Calu3 (cell line): ENCODE measurements at regions not wholly inside any gene's neighbourhood (a gene's known extent, or its start where the extent isn't known, plus 50 kb on each side); places are given as distances from the start of the nearest gene placed in this dataset.

Experiments
- BruUV-seq: library from RNA; stranded (reverse); fragments of 400-500 nt; replicated peaks from 2 replicates; lab custom pipeline; 2021; lab: Mats Ljungman, UMichigan
- CTCF ChIA-PET: fragments of 300-600 bp; sonication (Branson Sonifier 250); formaldehyde crosslinking; loops from one replicate; lab custom pipeline; 2022; ENCODE audit warnings: antibody characterized with exemption; lab: Charles Lee
- DNase-seq: peaks from one replicate; pipeline ENCODE4 v3.0.0; 2022
- H3K27ac Mint-ChIP-seq: one replicate; pipeline ENCODE4 v1.8.0; 2022; ENCODE audit warnings: mixed read lengths; ENCODE audit not compliant: unreplicated experiment
- H3K27me3 Mint-ChIP-seq: one replicate; pipeline ENCODE4 v1.8.0; 2022; ENCODE audit warnings: mixed read lengths; ENCODE audit not compliant: unreplicated experiment
- H3K36me3 Mint-ChIP-seq: one replicate; pipeline ENCODE4 v1.8.0; 2022; ENCODE audit warnings: mild to moderate bottlenecking, moderate library complexity, mixed read lengths; ENCODE audit not compliant: insufficient read depth, unreplicated experiment
- H3K4me1 Mint-ChIP-seq: one replicate; pipeline ENCODE4 v1.8.0; 2022; ENCODE audit warnings: mild to moderate bottlenecking, low read depth, mixed read lengths; ENCODE audit not compliant: unreplicated experiment
- H3K4me3 Mint-ChIP-seq: one replicate; pipeline ENCODE4 v1.8.0; 2022; ENCODE audit warnings: mild to moderate bottlenecking, low read depth, moderate library complexity, mixed read lengths; ENCODE audit not compliant: unreplicated experiment
- H3K9me3 Mint-ChIP-seq: one replicate; pipeline ENCODE4 v1.8.0; 2022; ENCODE audit warnings: low read depth, mixed read lengths; ENCODE audit not compliant: unreplicated experiment
- intact Hi-C: fragments of 100-400 bp; cut with micrococcal nuclease; formaldehyde crosslinking; loops from one replicate; pipeline ENCODE4 v1.10.0; 2022; ENCODE audit not compliant: unreplicated experiment
- TF ChIP-seq, protein P1 (sequence below): fragments of 200-600 bp; IDR thresholded peaks from one replicate; pipeline ENCODE4 v1.8.0; 2022; ENCODE audit warnings: antibody characterized with exemption; ENCODE audit not compliant: unreplicated experiment

DNA sequence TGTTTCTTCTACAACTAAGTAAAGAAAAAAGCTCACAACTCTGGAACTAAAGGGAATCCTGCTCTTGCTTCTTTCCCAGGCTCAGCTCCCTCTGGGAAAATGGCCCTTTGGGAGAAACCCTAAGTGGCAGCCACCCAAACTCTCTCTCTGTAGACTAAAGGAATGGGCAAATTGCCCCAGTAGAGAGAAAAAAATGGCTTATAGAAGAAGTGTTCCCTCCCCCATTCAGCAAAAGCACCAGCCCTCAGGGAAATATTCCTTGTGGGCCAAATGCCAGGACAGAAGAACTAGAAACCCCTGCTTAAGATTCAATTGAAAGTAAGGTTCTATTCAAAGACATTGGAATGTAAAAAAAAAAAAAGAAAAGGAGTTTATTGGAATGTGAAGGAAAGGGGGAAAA, 603.7 kb upstream of the ALCAM start:
- Mint-ChIP-seq H3K36me3 (no peaks in the 10 kb centered on the region), H3K27me3 (no peaks in the 10 kb centered on the region), H3K4me3 (no peak overlapping the region), H3K9me3 (no peaks in the 10 kb centered on the region), H3K27ac (no peak overlapping the region), H3K4me1 (no peaks in the 10 kb centered on the region)
- intact Hi-C loops, result no loop called here
- TF ChIP-seq, protein P1, sequence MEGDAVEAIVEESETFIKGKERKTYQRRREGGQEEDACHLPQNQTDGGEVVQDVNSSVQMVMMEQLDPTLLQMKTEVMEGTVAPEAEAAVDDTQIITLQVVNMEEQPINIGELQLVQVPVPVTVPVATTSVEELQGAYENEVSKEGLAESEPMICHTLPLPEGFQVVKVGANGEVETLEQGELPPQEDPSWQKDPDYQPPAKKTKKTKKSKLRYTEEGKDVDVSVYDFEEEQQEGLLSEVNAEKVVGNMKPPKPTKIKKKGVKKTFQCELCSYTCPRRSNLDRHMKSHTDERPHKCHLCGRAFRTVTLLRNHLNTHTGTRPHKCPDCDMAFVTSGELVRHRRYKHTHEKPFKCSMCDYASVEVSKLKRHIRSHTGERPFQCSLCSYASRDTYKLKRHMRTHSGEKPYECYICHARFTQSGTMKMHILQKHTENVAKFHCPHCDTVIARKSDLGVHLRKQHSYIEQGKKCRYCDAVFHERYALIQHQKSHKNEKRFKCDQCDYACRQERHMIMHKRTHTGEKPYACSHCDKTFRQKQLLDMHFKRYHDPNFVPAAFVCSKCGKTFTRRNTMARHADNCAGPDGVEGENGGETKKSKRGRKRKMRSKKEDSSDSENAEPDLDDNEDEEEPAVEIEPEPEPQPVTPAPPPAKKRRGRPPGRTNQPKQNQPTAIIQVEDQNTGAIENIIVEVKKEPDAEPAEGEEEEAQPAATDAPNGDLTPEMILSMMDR, result no peak
- BruUV-seq, result no TSS peak
- CTCF ChIA-PET, result no interaction called here
- DNase-seq, result no peak

GRCh38 chr3:104764496-104764895, 602.2 kb upstream of the ALCAM start:
- no peaks in the 10 kb centered on the region for H3K36me3 Mint-ChIP-seq
- DNase-seq, result no peak
- CTCF ChIA-PET, result no interaction called here
- H3K27ac Mint-ChIP-seq, result no peak overlapping the region
- H3K9me3 Mint-ChIP-seq, result no peaks in the 10 kb centered on the region
- no TSS peak for BruUV-seq
- no peaks in the 10 kb centered on the region for H3K4me1 Mint-ChIP-seq
- no peaks in the 10 kb centered on the region for H3K27me3 Mint-ChIP-seq
- TF ChIP-seq, protein P1, result no peak
- no peak overlapping the region for H3K4me3 Mint-ChIP-seq
- intact Hi-C loops, result no loop called here

DNA sequence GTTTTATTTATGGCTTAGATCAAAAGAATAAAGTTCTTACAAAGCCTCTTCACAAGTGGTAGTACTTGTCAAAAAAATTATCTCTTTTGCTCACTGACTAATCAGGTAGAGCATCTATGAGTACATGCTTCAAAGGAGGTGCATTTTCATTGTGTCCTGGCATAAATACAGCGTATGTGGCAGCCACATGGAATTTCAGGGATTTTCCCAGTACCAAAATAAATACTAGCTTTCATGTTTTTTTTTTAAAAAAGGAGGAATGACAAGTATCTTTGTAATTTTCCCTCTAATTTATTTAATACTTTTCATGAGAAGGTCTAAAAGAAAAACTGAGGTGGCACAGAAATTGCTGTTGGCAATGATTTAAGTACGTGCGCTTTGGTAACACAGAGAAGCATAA, 597.8 kb upstream of the ALCAM start:
- intact Hi-C loops, result no loop called here
- no peak overlapping the region for H3K4me3 Mint-ChIP-seq
- TF ChIP-seq, protein P1, result no peak
- no peak for DNase-seq
- no peaks in the 10 kb centered on the region for H3K4me1 Mint-ChIP-seq
- no peaks in the 10 kb centered on the region for H3K9me3 Mint-ChIP-seq
- no TSS peak for BruUV-seq
- CTCF ChIA-PET, result no interaction called here
- H3K27me3 Mint-ChIP-seq, result no peaks in the 10 kb centered on the region
- H3K27ac Mint-ChIP-seq, result no peak overlapping the region
- H3K36me3 Mint-ChIP-seq, result no peaks in the 10 kb centered on the region

- Mint-ChIP-seq H3K4me3 (no peak overlapping the region), H3K27ac (no peak overlapping the region), H3K36me3 (no peaks in the 10 kb centered on the region), H3K9me3 (no peaks in the 10 kb centered on the region), H3K4me1 (peaks cover 7% of the 10 kb centered on the region), H3K27me3 (no peaks in the 10 kb centered on the region)
- TF ChIP-seq, protein P1, result no peak
- no peak for DNase-seq
- intact Hi-C loops, result no loop called here
- CTCF ChIA-PET, result no interaction called here
- BruUV-seq, result no TSS peak
These were observed 587.4 kb upstream of the ALCAM start for GRCh38 chr3:104779324-104779723.
